H9 (cell line): ENCODE measurements at regions not wholly inside any gene's neighbourhood (a gene's known extent, or its start where the extent isn't known, plus 50 kb on each side); places are given as distances from the start of the nearest gene placed in this dataset.
A peak's percentile ranks its signal among the peaks of the same experiment; 100 is the strongest.

Experiments
- DNase-seq: peaks from one replicate; pipeline ENCODE4 v3.0.0-alpha.2; 2017
- H2AFZ ChIP-seq: one replicate; pipeline ENCODE4 v1.6.1; 2013; ENCODE audit warnings: mild to moderate bottlenecking, low read length, control low read depth, moderate library complexity
- H2AK5ac ChIP-seq: 2 replicates; pipeline ENCODE4 v1.6.1; 2013; ENCODE audit warnings: low read length, control low read depth, mixed read lengths; ENCODE audit not compliant: insufficient read length
- H2BK120ac ChIP-seq: one replicate; pipeline ENCODE4 v1.6.1; 2013; ENCODE audit warnings: low read depth, mild to moderate bottlenecking, low read length, control low read depth, inconsistent platforms; ENCODE audit not compliant: poor library complexity, severe bottlenecking
- H2BK12ac ChIP-seq: 2 replicates; pipeline ENCODE4 v1.6.1; 2013; ENCODE audit warnings: low read length, control low read depth, mixed read lengths, low read depth; ENCODE audit not compliant: insufficient read length
- H2BK15ac ChIP-seq: 2 replicates; pipeline ENCODE4 v1.6.1; 2013; ENCODE audit warnings: low read depth, low read length, control low read depth
- H2BK20ac ChIP-seq: one replicate; pipeline ENCODE4 v1.6.1; 2013; ENCODE audit warnings: low read depth, mild to moderate bottlenecking, low read length, control low read depth, inconsistent platforms; ENCODE audit not compliant: poor library complexity, severe bottlenecking
- H2BK5ac ChIP-seq: 2 replicates; pipeline ENCODE4 v1.6.1; 2013; ENCODE audit warnings: low read length, control low read depth, mixed read lengths; ENCODE audit not compliant: insufficient read length
- H3K14ac ChIP-seq: 2 replicates; pipeline ENCODE4 v1.6.1; 2013; ENCODE audit warnings: low read length, control low read depth; ENCODE audit not compliant: insufficient read depth
- H3K18ac ChIP-seq: 2 replicates; pipeline ENCODE4 v1.6.1; 2013; ENCODE audit warnings: low read depth, mild to moderate bottlenecking, mixed read lengths, low read length, control low read depth; ENCODE audit not compliant: insufficient read length
- H3K23ac ChIP-seq: 2 replicates; pipeline ENCODE4 v1.6.1; 2013; ENCODE audit warnings: low read length, control low read depth, mixed read lengths, low read depth; ENCODE audit not compliant: insufficient read length
- H3K23me2 ChIP-seq: 2 replicates; pipeline ENCODE4 v1.6.1; 2013; ENCODE audit warnings: low read depth, mild to moderate bottlenecking, mixed read lengths, low read length, control low read depth; ENCODE audit not compliant: insufficient read length, poor library complexity, severe bottlenecking
- H3K27ac ChIP-seq: 2 replicates; pipeline ENCODE4 v1.5.1; 2013; ENCODE audit warnings: low read length, control low read depth, mixed read lengths, low read depth; ENCODE audit not compliant: insufficient read length
- H3K27me3 ChIP-seq: 2 replicates; pipeline ENCODE4 v1.6.1; 2013; ENCODE audit warnings: low read length, control low read depth, inconsistent platforms; ENCODE audit not compliant: insufficient read depth
- H3K4ac ChIP-seq: 2 replicates; pipeline ENCODE4 v1.6.1; 2013; ENCODE audit warnings: low read depth, mild to moderate bottlenecking, control low read depth, inconsistent platforms, low read length, moderate library complexity
- H3K4me1 ChIP-seq: 2 replicates; pipeline ENCODE4 v1.6.1; 2013; ENCODE audit warnings: low read length, control low read depth, inconsistent platforms; ENCODE audit not compliant: insufficient read depth
- H3K4me2 ChIP-seq: 2 replicates; pipeline ENCODE4 v1.6.1; 2013; ENCODE audit warnings: low read length, control low read depth, mixed read lengths; ENCODE audit not compliant: insufficient read length, insufficient read depth
- H3K56ac ChIP-seq: 2 replicates; pipeline ENCODE4 v1.6.1; 2013; ENCODE audit warnings: low read depth, mild to moderate bottlenecking, mixed read lengths, low read length, control low read depth; ENCODE audit not compliant: insufficient read length
- H3K79me1 ChIP-seq: 2 replicates; pipeline ENCODE4 v1.6.1; 2013; ENCODE audit warnings: low read depth, mild to moderate bottlenecking, moderate library complexity, low read length, control low read depth, inconsistent platforms; ENCODE audit not compliant: insufficient read depth, poor library complexity, severe bottlenecking
- H3K79me2 ChIP-seq: 2 replicates; pipeline ENCODE4 v1.6.1; 2013; ENCODE audit warnings: low read length, control low read depth, inconsistent platforms; ENCODE audit not compliant: insufficient read depth
- H3K9ac ChIP-seq: 2 replicates; pipeline ENCODE4 v1.6.1; 2013; ENCODE audit warnings: low read length, control low read depth, mixed read lengths; ENCODE audit not compliant: insufficient read length; ENCODE audit errors: extremely low read depth
- H3K9me3 ChIP-seq: one replicate; pipeline ENCODE4 v1.6.1; 2013; ENCODE audit warnings: low read depth, low read length, inconsistent platforms; ENCODE audit not compliant: control insufficient read depth
- H3T11ph ChIP-seq: one replicate; pipeline ENCODE4 v1.6.1; 2013; ENCODE audit warnings: mild to moderate bottlenecking, low read length, control low read depth, inconsistent platforms
- H4K20me1 ChIP-seq: one replicate; pipeline ENCODE4 v1.6.1; 2013; ENCODE audit not compliant: control insufficient read depth, insufficient read length, insufficient read depth
- H4K5ac ChIP-seq: 2 replicates; pipeline ENCODE4 v1.6.1; 2013; ENCODE audit warnings: low read depth, mild to moderate bottlenecking, mixed read lengths, low read length, control low read depth; ENCODE audit not compliant: insufficient read length
- H4K8ac ChIP-seq: replicated peaks from 2 replicates; pipeline ENCODE4 v1.6.1; 2013; ENCODE audit warnings: low read length, control low read depth, mixed read lengths, low read depth; ENCODE audit not compliant: insufficient read length
- H4K91ac ChIP-seq: 2 replicates; pipeline ENCODE4 v1.6.1; 2013; ENCODE audit warnings: low read depth, mild to moderate bottlenecking, moderate library complexity, mixed read lengths, low read length, control low read depth; ENCODE audit not compliant: insufficient read length
- H3K27ac Mint-ChIP-seq, 3 experiments: 2 replicates in 2 of 3; 3 replicates in 1 of 3; pipeline ENCODE4 v1.8.0; 2020 to 2021; ENCODE audit warnings: mixed read lengths in 3 of 3, mild to moderate bottlenecking in 1 of 3, moderate library complexity in 1 of 3
- H3K27me3 Mint-ChIP-seq: 2 replicates; pipeline ENCODE4 v1.8.0; 2021; ENCODE audit warnings: low read depth, mild to moderate bottlenecking, moderate library complexity, mixed read lengths
- H3K36me3 Mint-ChIP-seq, 3 experiments: 2 replicates in 2 of 3; 3 replicates in 1 of 3; pipeline ENCODE4 v1.8.0; 2020 to 2021; ENCODE audit warnings: low read depth in 3 of 3, mixed read lengths in 3 of 3; ENCODE audit not compliant: insufficient read depth in 1 of 3
- H3K4me1 Mint-ChIP-seq, 2 experiments: 2 replicates each; pipeline ENCODE4 v1.8.0; 2020; ENCODE audit warnings: mixed read lengths in 2 of 2
- H3K4me3 Mint-ChIP-seq, 2 experiments: 2 replicates in 1 of 2; 3 replicates in 1 of 2; pipeline ENCODE4 v1.8.0; 2020 to 2021; ENCODE audit warnings: mild to moderate bottlenecking in 2 of 2, mixed read lengths in 2 of 2, moderate library complexity in 1 of 2
- H3K9me3 Mint-ChIP-seq, 2 experiments: 2 replicates in 1 of 2; 3 replicates in 1 of 2; pipeline ENCODE4 v1.8.0; 2020; ENCODE audit warnings: mild to moderate bottlenecking in 2 of 2, mixed read lengths in 2 of 2, moderate library complexity in 1 of 2
- CTCF ChIP-seq: fragments of 200-600 bp; sonication (generic); conservative IDR thresholded peaks from 3 replicates; pipeline ENCODE4 v1.8.0; 2021; ENCODE audit warnings: antibody characterized with exemption, mild to moderate bottlenecking
- WGBS: extraction: QIAGEN DNeasy Blood & Tissue Kit; methylation state at CpG from one replicate; pipeline ENCODE4 v1.1.7; 2013; ENCODE audit warnings: missing lambda C conversion rate, low lambda C conversion rate, mixed read lengths; ENCODE audit not compliant: insufficient read length; ENCODE audit errors: extremely low coverage; 5-methylcytosine and 5-hydroxymethylcytosine counted together

GRCh38 chr16:48914070-48914469 is 304.1 kb upstream of the N4BP1 start:
- H3K36me3 Mint-ChIP-seq: no peaks in the 10 kb centered on the region
- Histone ChIP-seq H4K5ac (no peak overlapping the region), H3K4me2 (no peak overlapping the region), H2BK15ac (no peak overlapping the region), H3K27ac (no peak overlapping the region), H4K91ac (no peak overlapping the region), H3K23ac (no peak overlapping the region), H3K14ac (no peak overlapping the region), H3K4ac (no peak overlapping the region), H4K20me1 (no peaks in the 10 kb centered on the region), H2BK5ac (no peak overlapping the region), H3K9me3 (no peaks in the 10 kb centered on the region), H2AK5ac (no peak overlapping the region), H3T11ph (no peak overlapping the region), H2AFZ (no peak overlapping the region), H3K4me1 (no peaks in the 10 kb centered on the region; the same call in 1 of the 2 replicates), H4K8ac (no peak overlapping the region), H3K56ac (no peak overlapping the region), H3K9ac (no peak overlapping the region), H2BK12ac (no peak overlapping the region), H3K79me2 (no peaks in the 10 kb centered on the region), H3K79me1 (no peaks in the 10 kb centered on the region), H2BK20ac (no peak overlapping the region), H2BK120ac (no peak overlapping the region), H3K18ac (no peak overlapping the region), H3K27me3 (no peaks in the 10 kb centered on the region), H3K23me2 (no peaks in the 10 kb centered on the region)
- H3K4me3 Mint-ChIP-seq: no peak overlapping the region
- peak; percentile 41 for DNase-seq
- no peaks in the 10 kb centered on the region; the same call in 1 of the 2 replicates for H3K27me3 Mint-ChIP-seq
- no CpG with 5 or more reads among the region's 3 CpGs for WGBS
- no peak overlapping the region for H3K27ac Mint-ChIP-seq
- no peaks in the 10 kb centered on the region; a peak in 1 of 5 replicates for H3K9me3 Mint-ChIP-seq
- peaks cover 9 to 12% of the 10 kb centered on the region in 2 experiments for H3K4me1 Mint-ChIP-seq
- no peak for TF ChIP-seq CTCF
